ENCODE measurements at regions not wholly inside any gene's neighbourhood (a gene's known extent, or its start where the extent isn't known, plus 50 kb on each side); places are given as distances from the start of the nearest gene placed in this dataset.

GRCh38 chr3:13158408-13158807 lies 85.2 kb upstream of the IQSEC1 start:
- H3K4me3 ChIP-seq (ENCODE audit: low read depth, low read length): no peak overlapping the region
- no peak overlapping the region for H3K9ac ChIP-seq (ENCODE audit: low read length)
- no peaks in the 10 kb centered on the region for H3K27me3 ChIP-seq (ENCODE audit: control insufficient read depth, insufficient read depth, low read length)
- peaks cover 36% of the 10 kb centered on the region for H3K4me1 ChIP-seq (ENCODE audit: control insufficient read depth, insufficient read depth, low read length)
- no peaks in the 10 kb centered on the region for H3K36me3 ChIP-seq (ENCODE audit: control insufficient read depth, insufficient read depth, low read length)
- H3K9me3 ChIP-seq (ENCODE audit: control insufficient read depth, insufficient read depth, low read depth, low read length): peaks cover 19% of the 10 kb centered on the region
- no peak overlapping the region for H3K27ac ChIP-seq (ENCODE audit: low read depth, low read length)

GRCh38 chr3:13157986-13158385 lies 84.8 kb upstream of the IQSEC1 start:
- no peak overlapping the region for H3K27ac ChIP-seq (ENCODE audit: low read depth, low read length)
- H3K4me1 ChIP-seq (ENCODE audit: control insufficient read depth, insufficient read depth, low read length): peaks cover 34% of the 10 kb centered on the region
- H3K9ac ChIP-seq (ENCODE audit: low read length): no peak overlapping the region
- H3K27me3 ChIP-seq (ENCODE audit: control insufficient read depth, insufficient read depth, low read length): no peaks in the 10 kb centered on the region
- no peaks in the 10 kb centered on the region for H3K36me3 ChIP-seq (ENCODE audit: control insufficient read depth, insufficient read depth, low read length)
- H3K9me3 ChIP-seq (ENCODE audit: control insufficient read depth, insufficient read depth, low read depth, low read length): peaks cover 19% of the 10 kb centered on the region
- H3K4me3 ChIP-seq (ENCODE audit: low read depth, low read length): no peak overlapping the region

GRCh38 chr3:13152826-13153710 lies 79.8 kb upstream of the IQSEC1 start:
- Histone ChIP-seq H3K27ac (ENCODE audit: low read depth, low read length) (no peak overlapping the region), H3K27me3 (ENCODE audit: control insufficient read depth, insufficient read depth, low read length) (no peaks in the 10 kb centered on the region), H3K9ac (ENCODE audit: low read length) (no peak overlapping the region)

DNA sequence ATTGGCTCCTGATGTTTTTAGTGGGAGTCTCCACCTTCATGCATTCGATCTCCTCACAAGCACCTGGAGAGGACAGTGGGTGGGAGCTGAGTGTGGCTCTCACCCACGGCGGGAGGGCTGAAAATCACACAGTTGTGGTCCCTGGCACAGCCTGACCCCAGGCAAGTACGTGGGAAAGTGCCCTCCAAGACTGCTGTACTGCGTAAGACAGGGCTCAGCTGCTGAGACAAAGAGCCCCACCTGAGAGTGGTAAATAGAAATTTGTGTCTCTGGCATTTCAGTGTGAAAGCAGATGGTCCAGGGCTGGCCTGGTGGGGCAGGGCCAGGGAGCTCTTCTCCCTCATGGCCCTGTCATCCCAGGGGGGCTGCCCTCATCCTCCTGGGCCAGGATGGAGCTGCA lies 77.4 kb upstream of the IQSEC1 start:
- Histone ChIP-seq H3K4me3 (ENCODE audit: low read depth, low read length) (no peak overlapping the region), H3K9me3 (ENCODE audit: control insufficient read depth, insufficient read depth, low read depth, low read length) (peaks cover 8% of the 10 kb centered on the region), H3K27me3 (ENCODE audit: control insufficient read depth, insufficient read depth, low read length) (no peaks in the 10 kb centered on the region), H3K4me1 (ENCODE audit: control insufficient read depth, insufficient read depth, low read length) (0 out of 2 replicates have a peak, but pooled peaks cover 3% of the 10 kb centered on the region), H3K36me3 (ENCODE audit: control insufficient read depth, insufficient read depth, low read length) (no peaks in the 10 kb centered on the region), H3K9ac (ENCODE audit: low read length) (no peak overlapping the region), H3K27ac (ENCODE audit: low read depth, low read length) (no peak overlapping the region)

More at GRCh38 chr3:13152826-13153710, 79.8 kb upstream of the IQSEC1 start:
- Histone ChIP-seq H3K36me3 (ENCODE audit: control insufficient read depth, insufficient read depth, low read length) (no peaks in the 10 kb centered on the region), H3K4me3 (ENCODE audit: low read depth, low read length) (no peak overlapping the region), H3K9me3 (ENCODE audit: control insufficient read depth, insufficient read depth, low read depth, low read length) (peaks cover 19% of the 10 kb centered on the region), H3K4me1 (ENCODE audit: control insufficient read depth, insufficient read depth, low read length) (peaks cover 3% of the 10 kb centered on the region; the same call in 1 of the 2 replicates)

- H3K36me3 ChIP-seq (ENCODE audit: control insufficient read depth, insufficient read depth, low read length): no peaks in the 10 kb centered on the region
- H3K27me3 ChIP-seq (ENCODE audit: control insufficient read depth, insufficient read depth, low read length): no peaks in the 10 kb centered on the region
- H3K9ac ChIP-seq (ENCODE audit: low read length): no peak overlapping the region
- no peaks in the 10 kb centered on the region for H3K9me3 ChIP-seq (ENCODE audit: control insufficient read depth, insufficient read depth, low read depth, low read length)
- no peak overlapping the region for H3K27ac ChIP-seq (ENCODE audit: low read depth, low read length)
- H3K4me3 ChIP-seq (ENCODE audit: low read depth, low read length): no peak overlapping the region
- H3K4me1 ChIP-seq (ENCODE audit: control insufficient read depth, insufficient read depth, low read length): 0 out of 2 replicates have a peak, but pooled peaks cover 3% of the 10 kb centered on the region
These were observed 76.3 kb upstream of the IQSEC1 start for GRCh38 chr3:13149330-13150108.

GRCh38 chr3:13148561-13149329 lies 75.5 kb upstream of the IQSEC1 start:
- Histone ChIP-seq H3K36me3 (ENCODE audit: control insufficient read depth, insufficient read depth, low read length) (no peaks in the 10 kb centered on the region), H3K4me1 (ENCODE audit: control insufficient read depth, insufficient read depth, low read length) (0 out of 2 replicates have a peak, but pooled peaks cover 3% of the 10 kb centered on the region), H3K9me3 (ENCODE audit: control insufficient read depth, insufficient read depth, low read depth, low read length) (no peaks in the 10 kb centered on the region), H3K9ac (ENCODE audit: low read length) (no peak overlapping the region), H3K27me3 (ENCODE audit: control insufficient read depth, insufficient read depth, low read length) (no peaks in the 10 kb centered on the region), H3K27ac (ENCODE audit: low read depth, low read length) (no peak overlapping the region), H3K4me3 (ENCODE audit: low read depth, low read length) (no peak overlapping the region)

GRCh38 chr3:13148126-13148525 lies 74.9 kb upstream of the IQSEC1 start:
- Histone ChIP-seq H3K9ac (ENCODE audit: low read length) (no peak overlapping the region), H3K4me1 (ENCODE audit: control insufficient read depth, insufficient read depth, low read length) (0 out of 2 replicates have a peak, but pooled peaks cover 2% of the 10 kb centered on the region), H3K27ac (ENCODE audit: low read depth, low read length) (no peak overlapping the region), H3K9me3 (ENCODE audit: control insufficient read depth, insufficient read depth, low read depth, low read length) (no peaks in the 10 kb centered on the region), H3K4me3 (ENCODE audit: low read depth, low read length) (no peak overlapping the region), H3K27me3 (ENCODE audit: control insufficient read depth, insufficient read depth, low read length) (no peaks in the 10 kb centered on the region), H3K36me3 (ENCODE audit: control insufficient read depth, insufficient read depth, low read length) (no peaks in the 10 kb centered on the region)

DNA sequence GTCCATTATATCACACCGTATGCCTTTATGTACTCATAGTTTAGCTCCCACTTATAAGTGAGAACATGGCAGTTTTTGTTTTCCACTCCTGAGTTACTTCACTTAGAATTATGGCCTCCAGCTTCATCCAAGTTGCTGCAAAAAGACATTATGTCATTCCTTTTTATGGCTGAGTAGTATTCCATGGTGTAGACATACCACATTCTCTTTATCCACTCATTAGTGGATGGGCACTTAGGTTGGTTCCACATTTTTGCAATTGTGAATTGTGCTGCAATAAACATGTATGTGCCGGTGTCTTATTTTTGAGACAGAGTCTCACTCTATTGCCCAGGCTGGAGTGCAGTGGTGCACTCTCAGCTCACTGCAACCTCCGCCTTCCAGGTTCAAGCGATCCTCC lies 74.1 kb upstream of the IQSEC1 start:
- Histone ChIP-seq H3K27ac (ENCODE audit: low read depth, low read length) (no peak overlapping the region), H3K4me3 (ENCODE audit: low read depth, low read length) (no peak overlapping the region), H3K9ac (ENCODE audit: low read length) (no peak overlapping the region), H3K36me3 (ENCODE audit: control insufficient read depth, insufficient read depth, low read length) (no peaks in the 10 kb centered on the region), H3K27me3 (ENCODE audit: control insufficient read depth, insufficient read depth, low read length) (no peaks in the 10 kb centered on the region), H3K9me3 (ENCODE audit: control insufficient read depth, insufficient read depth, low read depth, low read length) (no peaks in the 10 kb centered on the region), H3K4me1 (ENCODE audit: control insufficient read depth, insufficient read depth, low read length) (no peaks in the 10 kb centered on the region)

GRCh38 chr3:13146643-13147143 lies 73.5 kb upstream of the IQSEC1 start:
- no peaks in the 10 kb centered on the region for H3K36me3 ChIP-seq (ENCODE audit: control insufficient read depth, insufficient read depth, low read length)
- no peak overlapping the region for H3K27ac ChIP-seq (ENCODE audit: low read depth, low read length)
- H3K4me3 ChIP-seq (ENCODE audit: low read depth, low read length): no peak overlapping the region
- no peaks in the 10 kb centered on the region for H3K27me3 ChIP-seq (ENCODE audit: control insufficient read depth, insufficient read depth, low read length)
- H3K9me3 ChIP-seq (ENCODE audit: control insufficient read depth, insufficient read depth, low read depth, low read length): no peaks in the 10 kb centered on the region
- H3K4me1 ChIP-seq (ENCODE audit: control insufficient read depth, insufficient read depth, low read length): no peaks in the 10 kb centered on the region
- no peak overlapping the region for H3K9ac ChIP-seq (ENCODE audit: low read length)

DNA sequence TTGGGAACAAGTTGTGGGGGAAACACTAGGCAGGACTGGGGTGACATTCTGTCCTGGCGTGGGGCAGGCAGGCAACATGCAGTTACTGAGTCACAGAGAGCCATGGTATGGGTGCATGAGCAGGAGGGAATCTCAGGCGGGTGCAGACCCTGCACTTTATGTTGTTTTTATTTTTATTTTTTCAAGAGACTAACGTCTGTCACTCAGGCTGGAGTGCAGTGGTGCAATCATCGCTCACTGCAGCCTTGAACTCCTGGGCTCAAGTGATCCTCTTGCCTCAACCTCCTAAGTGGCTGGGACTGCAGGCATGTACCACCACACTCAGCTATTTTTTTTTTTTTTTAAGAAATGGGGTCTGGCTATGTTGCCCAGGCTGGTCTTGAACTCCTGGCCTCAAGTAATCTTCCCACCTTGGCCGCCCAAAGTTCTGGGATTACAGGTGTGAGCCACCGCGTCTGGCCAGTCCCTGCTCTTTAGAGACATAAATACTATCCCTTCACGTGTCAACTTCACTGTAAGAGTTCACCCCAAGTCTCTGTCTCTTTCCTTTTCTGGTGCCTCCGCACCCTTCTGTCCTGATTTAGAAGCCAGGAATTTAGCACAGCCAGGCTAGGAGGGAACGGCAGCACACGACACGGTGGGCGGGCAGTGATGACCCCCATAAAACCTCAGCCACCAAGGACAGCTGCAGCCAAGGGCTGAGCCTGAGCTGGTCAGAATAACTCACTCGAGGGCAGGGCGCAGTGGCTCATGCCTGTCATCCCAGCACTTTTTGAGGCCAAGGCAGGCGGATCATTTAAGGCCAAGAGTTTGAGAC lies 72.8 kb upstream of the IQSEC1 start:
- no peaks in the 10 kb centered on the region for H3K9me3 ChIP-seq (ENCODE audit: control insufficient read depth, insufficient read depth, low read depth, low read length)
- H3K27me3 ChIP-seq (ENCODE audit: control insufficient read depth, insufficient read depth, low read length): no peaks in the 10 kb centered on the region

More for the DNA sequence above, 72.8 kb upstream of the IQSEC1 start:
- no peaks in the 10 kb centered on the region for H3K4me1 ChIP-seq (ENCODE audit: control insufficient read depth, insufficient read depth, low read length)
- H3K9ac ChIP-seq (ENCODE audit: low read length): no peak overlapping the region
- H3K4me3 ChIP-seq (ENCODE audit: low read depth, low read length): no peak overlapping the region
- no peak overlapping the region for H3K27ac ChIP-seq (ENCODE audit: low read depth, low read length)
- no peaks in the 10 kb centered on the region for H3K36me3 ChIP-seq (ENCODE audit: control insufficient read depth, insufficient read depth, low read length)
